Tibial nerve (tissue), 3 donors: ENCODE measurements at regions not wholly inside any gene's neighbourhood (a gene's known extent, or its start where the extent isn't known, plus 50 kb on each side); places are given as distances from the start of the nearest gene placed in this dataset.

Source experiments
- CTCF ChIP-seq, 5 experiments: fragments of 200-600 bp in 3 of 5; fragments of 450-650 bp in 2 of 5; sonication (generic) in 3 of 5; IDR thresholded peaks; one replicate each; pipeline ENCODE4 v1.5.1; 2016 to 2019; ENCODE audit warnings: antibody characterized with exemption in 5 of 5, mild to moderate bottlenecking in 3 of 5, moderate library complexity in 2 of 5
- POLR2A ChIP-seq, 2 donors: fragments of 450-650 bp; IDR thresholded peaks; one replicate each; pipeline ENCODE4 v1.6.1; 2017; ENCODE audit warnings: antibody characterized with exemption in 2 of 2, mild to moderate bottlenecking in 2 of 2, moderate library complexity in 2 of 2

DNA sequence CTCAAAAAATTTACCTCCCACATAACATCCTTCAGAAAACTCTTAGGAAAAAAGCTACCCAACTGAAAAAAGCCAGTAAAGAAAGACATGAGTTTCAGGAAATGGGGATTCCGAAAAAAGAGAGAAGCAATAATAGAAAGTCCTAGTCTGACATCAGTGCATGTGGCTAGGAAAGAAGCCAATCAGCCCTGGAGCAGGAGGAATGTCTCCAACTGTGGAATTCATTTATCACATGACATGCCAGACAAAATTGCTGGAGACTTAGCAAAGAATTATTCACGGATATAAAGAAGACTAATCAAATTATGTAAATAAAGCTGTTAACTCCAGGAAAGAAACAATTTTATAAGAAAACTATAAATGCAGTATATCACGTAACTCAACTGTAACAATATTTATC is 258.9 kb upstream of the RARB start:
- TF ChIP-seq POLR2A (IDR thresholded peaks at IDR 0.05) (no peak), CTCF (IDR thresholded peaks at IDR 0.05) (no peak)
